Upper lobe of left lung (tissue), 4 donors: ENCODE measurements at regions not wholly inside any gene's neighbourhood (a gene's known extent, or its start where the extent isn't known, plus 50 kb on each side); places are given as distances from the start of the nearest gene placed in this dataset.

Experiments
- CTCF ChIP-seq, 6 experiments: fragments of 450-650 bp in 4 of 6; fragments of 200-600 bp in 2 of 6; sonication (generic) in 2 of 6; IDR thresholded peaks; one replicate each; pipeline ENCODE4 v1.5.1; 2016 to 2019; ENCODE audit warnings: antibody characterized with exemption in 6 of 6
- EP300 ChIP-seq, 4 donors: sonication (generic); formaldehyde crosslinking; IDR thresholded peaks; one replicate each; pipeline ENCODE4 v1.5.1; 2017; ENCODE audit warnings: antibody characterized with exemption in 4 of 4, control low read depth in 2 of 4
- POLR2A ChIP-seq, 4 donors: fragments of 450-650 bp; IDR thresholded peaks; one replicate each; pipeline ENCODE4 v1.5.1; 2016 to 2017; ENCODE audit warnings: antibody characterized with exemption in 4 of 4, mild to moderate bottlenecking in 2 of 4
- POLR2AphosphoS5 ChIP-seq, 2 donors: sonication (generic); formaldehyde crosslinking; IDR thresholded peaks; one replicate each; pipeline ENCODE4 v1.5.1; 2017; ENCODE audit warnings: antibody characterized with exemption in 2 of 2

GRCh38 chr15:47553947-47554346 is 163.4 kb upstream of the SEMA6D start:
- TF ChIP-seq CTCF (IDR thresholded peaks at IDR 0.05), result no peak
- TF ChIP-seq EP300 (IDR thresholded peaks at IDR 0.05), result no peak
- no peak for TF ChIP-seq POLR2A (IDR thresholded peaks at IDR 0.05)
- TF ChIP-seq POLR2AphosphoS5 (IDR thresholded peaks at IDR 0.05), result no peak
